Tibial nerve (tissue), 3 donors: ENCODE measurements at regions not wholly inside any gene's neighbourhood (a gene's known extent, or its start where the extent isn't known, plus 50 kb on each side); places are given as distances from the start of the nearest gene placed in this dataset.

Experiments
- CTCF ChIP-seq, 5 experiments: fragments of 200-600 bp in 3 of 5; fragments of 450-650 bp in 2 of 5; sonication (generic) in 3 of 5; IDR thresholded peaks; one replicate each; pipeline ENCODE4 v1.5.1; 2016 to 2019; ENCODE audit warnings: antibody characterized with exemption in 5 of 5, mild to moderate bottlenecking in 3 of 5, moderate library complexity in 2 of 5
- POLR2A ChIP-seq, 2 donors: fragments of 450-650 bp; IDR thresholded peaks; one replicate each; pipeline ENCODE4 v1.6.1; 2017; ENCODE audit warnings: antibody characterized with exemption in 2 of 2, mild to moderate bottlenecking in 2 of 2, moderate library complexity in 2 of 2

DNA sequence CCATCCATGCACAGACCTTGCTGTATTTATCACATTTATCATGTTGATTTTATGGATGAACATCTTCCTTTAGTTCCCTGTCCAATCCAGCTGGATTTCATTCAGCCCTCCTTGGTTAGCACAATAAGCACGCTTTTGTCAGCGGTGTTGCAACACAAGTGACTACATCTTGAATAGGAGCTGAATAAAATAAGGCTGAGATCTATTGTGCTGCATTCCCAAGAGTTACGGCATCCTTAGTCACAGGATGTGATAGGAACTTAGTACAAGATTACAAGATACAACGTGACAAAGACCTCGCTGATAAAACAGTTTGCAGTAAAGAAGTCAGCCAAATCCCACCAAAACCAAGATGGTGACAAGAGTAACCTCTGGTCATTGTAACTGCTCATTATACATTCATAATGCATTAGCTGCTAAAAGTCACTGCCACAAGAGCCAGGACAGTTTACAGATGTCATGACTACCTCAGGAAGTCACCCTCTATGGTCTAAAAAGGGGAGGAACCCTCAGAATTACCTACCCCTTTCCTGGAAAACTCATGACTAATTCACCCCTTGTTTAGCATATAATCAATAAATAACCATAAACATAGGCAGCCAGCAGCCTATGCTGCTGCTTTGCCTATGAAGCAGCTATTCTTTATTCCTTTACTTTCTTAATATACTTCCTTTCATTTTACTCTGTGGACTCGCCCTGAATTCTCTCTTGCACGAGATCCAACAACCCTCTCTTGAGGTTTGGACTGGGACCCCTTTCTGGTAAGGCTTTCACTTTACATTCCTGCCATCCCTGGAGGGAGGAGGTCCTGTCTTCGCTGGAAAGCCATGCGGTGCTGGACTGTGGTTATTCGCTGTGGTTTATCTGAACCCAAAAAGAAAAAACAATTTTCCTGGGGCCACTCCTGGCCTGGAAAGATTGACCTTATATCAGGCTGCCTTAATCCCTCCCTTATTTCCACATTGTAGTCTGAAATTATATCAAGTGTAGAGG lies 522.6 kb upstream of the AMELY start:
- TF ChIP-seq CTCF (IDR thresholded peaks at IDR 0.05) = no peak
- TF ChIP-seq POLR2A (IDR thresholded peaks at IDR 0.05) = no peak
